ENCODE measurements at regions not wholly inside any gene's neighbourhood (a gene's known extent, or its start where the extent isn't known, plus 50 kb on each side); places are given as distances from the start of the nearest gene placed in this dataset.
"Not testable (repeated sequence)": the region's sequence is repeated elsewhere in the genome, so short reads cannot be mapped to it uniquely, and the experiment has no call there.

DNA sequence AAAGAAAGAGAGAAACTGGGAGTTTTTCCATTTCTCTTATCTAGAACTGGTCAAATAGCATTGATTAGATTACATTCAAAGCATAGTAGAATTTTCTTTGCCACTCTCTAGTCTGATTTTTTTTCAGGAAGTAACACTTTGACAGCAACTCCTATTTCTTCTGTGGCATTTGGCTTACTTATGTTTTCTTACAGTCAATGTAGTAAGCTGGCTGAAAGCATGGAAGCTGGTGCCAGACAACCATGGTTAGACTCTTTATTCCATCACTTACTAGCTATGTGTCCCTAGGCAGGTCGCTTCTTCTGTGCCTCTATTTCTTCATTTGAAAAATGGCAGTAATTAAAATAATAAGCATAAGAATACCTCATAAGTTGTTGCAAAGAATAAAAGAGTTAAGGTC is 54.2 kb upstream of the OPRM1 start:
- no peak for DNase-seq

DNA sequence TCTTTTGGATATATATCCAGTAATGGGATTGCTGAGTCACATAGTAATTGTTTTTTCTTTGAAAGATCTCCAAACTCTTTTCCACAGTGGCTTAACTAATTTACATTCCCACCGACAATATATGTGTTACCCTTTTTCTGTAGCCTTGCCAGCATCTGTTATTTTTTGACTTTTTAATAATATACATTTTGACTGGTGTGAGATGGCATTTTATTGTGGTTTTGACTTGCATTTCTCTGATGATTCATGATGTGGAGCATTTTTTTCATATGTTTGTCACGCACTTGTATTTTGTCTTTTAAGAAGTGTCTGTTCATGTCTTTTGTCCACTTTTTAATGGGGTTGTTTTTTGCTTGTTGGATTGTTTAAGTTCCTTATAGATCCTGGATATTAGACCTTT is 58.9 kb upstream of the OPRM1 start:
- DNase-seq = no peak

DNA sequence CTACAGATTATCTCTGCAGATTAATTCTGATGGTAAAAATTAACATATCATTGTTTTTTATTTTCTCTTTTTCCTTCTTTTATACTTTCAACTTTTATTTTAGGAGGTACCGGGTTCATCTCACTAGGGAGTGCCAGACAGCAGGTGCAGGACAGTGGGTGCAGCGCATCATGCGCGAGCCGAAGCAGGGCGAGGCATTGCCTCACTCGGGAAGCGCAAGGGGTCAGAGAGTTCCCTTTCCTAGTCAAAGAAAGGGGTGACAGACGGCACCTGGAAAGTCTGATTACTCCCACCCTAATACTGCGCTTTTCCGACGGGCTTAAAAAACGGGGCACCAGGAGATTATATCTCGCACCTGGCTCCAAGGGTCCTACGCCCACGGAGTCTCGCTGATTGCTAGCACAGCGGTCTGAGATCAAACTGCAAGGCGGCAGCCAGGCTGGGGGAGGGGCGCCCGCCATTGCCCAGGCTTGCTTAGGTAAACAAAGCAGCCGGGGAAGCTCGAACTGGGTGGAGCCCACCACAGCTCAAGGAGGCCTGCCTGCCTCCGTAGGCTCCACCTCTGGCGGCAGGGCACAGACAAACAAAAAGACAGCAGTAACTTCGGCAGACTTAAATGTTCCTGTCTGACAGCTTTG is 60.0 kb upstream of the OPRM1 start:
- not testable (repeated sequence) for DNase-seq

DNA sequence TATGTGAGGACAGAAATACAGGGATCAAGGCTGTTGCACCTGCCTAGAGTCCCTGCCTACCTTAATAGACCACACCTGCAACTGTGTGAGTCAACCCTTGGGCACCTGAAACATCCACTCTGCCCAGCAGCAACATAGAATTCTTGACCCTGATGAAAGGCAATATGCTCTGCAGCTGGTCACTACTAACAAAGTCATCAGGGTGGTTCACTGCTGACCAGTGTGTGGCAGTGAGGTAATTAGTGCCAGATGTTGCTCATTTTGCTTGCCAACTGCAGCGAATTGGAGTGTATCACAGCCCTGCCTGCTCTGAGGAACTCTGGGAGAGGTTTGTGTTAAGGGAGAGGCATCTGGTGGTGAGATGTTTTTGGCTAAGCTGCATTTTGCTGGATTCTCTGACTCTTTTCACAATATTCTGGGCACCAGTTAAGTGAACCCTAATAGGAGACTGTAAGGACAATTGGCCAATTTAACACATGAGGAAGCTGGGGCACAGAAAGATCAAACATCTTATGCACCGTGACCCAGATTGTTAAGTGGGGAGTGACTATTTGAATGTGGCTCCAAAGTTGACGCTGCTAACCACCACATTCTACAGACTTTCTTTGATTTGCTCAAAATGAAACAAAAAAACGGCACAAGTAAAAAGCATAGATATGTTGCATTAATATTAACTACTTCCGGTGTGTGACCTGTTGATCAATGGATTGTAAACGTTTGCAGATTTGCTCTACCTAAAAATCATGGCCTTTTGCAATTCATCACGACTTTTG is 61.9 kb upstream of the OPRM1 start:
- peak; percentile 77 for DNase-seq

DNA sequence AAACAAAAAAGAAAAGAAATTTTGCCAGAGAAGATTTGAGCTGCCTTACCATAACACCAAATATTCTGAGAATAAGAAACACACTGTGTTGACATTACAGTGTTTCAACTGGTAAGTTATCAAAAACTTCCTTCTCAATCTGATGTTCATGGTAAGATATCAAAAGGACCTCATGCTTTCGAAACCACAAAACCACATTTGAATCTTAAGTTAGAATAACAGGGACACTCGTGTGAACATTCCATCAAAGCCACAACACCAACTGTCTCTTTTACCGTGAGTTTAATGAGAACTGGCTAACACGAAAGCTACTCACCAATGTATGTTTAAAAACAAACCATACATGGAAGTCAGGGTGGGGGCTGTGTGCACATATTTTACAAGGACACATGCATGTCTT is 73.0 kb upstream of the OPRM1 start:
- no peak for DNase-seq

DNA sequence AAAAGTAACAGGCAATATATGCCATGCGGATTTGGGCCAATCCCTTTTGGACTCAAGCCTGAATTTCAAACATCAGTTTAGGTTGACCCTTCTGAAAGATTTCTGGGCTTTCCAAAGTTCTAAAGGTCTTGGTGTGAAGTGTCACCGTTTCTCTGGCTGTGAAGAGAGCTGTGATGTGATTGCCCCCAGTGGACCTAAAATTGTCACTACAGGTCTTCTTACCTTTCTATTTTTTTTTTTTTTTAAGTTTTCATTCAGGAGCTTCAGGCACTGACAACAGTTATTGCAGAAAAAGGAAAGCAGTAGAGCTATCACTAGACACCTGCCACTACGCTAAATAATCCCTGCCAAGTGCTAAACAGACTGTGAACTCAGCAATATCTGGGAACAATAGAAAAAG is 75.7 kb upstream of the OPRM1 start:
- DNase-seq = no peak

DNA sequence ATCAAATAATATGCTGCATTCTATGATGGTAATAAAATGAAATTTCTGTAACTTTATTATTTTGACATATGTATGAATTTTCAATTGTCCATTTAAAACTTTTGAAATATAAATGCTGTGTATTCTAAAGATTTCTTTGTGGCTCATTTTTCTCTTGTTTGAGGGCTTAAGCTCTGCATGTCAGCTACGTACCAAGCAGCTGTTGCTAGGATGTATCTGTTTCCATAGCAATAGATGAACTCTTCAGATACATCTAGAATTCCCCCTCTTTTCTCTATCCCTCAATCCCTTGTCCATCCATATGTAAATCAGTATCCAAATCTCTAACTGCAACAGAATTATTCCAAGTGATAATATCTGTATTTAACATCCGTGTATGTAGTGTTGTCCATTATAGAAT is 76.5 kb upstream of the OPRM1 start:
- no peak for DNase-seq

DNA sequence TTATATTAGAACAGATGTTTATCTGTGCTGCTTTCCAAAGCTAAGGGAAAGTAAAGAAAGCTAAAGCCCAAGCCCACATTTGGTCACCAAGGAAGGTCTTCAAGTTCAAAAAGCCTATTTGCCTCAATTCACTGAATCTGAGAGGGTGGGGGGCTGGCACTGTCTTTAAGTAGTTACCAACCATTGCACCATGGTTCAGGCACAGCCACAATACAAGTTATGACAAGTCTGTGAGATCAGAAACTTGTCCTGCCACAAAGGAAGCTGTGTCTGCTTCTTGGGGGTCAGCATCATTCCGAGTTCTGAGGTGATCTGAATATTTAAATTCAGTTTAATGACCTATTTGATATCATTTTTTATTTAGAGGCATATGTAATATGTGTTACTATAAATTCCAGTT is 78.3 kb upstream of the OPRM1 start:
- no peak for DNase-seq

DNA sequence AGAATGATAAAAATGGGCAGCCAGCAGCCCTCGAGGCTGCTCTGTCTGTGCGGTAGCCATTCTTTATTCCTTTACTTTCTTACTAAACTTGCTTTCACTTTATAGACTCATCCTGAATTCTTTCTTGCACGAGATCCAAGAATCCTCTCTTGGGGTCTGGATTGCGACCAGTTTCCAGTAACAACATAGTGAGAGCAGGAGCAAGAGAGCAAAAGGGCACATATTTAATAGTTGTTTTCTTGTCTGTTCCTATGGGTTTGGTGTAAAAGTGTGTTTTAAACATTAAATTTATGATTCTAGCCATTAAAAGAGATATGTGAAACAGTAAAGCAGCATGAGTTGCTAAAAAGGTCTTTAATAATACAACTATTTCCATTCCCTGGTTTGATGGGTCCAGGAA is 78.8 kb upstream of the OPRM1 start:
- DNase-seq = no peak

DNA sequence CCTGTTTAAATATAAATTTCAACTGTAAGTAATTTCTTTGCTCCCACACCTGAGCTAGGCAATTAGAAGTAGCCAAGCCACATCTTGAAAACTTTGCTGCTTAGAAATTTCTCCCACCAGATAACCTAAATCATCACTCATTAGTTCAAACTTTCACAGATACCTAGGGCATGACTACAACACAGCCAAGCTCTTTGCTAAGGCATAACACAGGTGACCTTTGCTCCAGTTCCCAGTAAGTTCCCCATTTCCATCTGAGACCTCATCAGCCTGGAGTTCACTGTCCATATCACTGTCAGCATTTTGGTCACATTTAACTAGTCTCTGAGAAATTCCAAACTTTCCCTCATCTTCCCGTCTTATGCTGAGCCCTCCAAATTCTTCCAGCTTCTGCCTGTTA is 79.8 kb upstream of the OPRM1 start:
- no peak for DNase-seq

DNA sequence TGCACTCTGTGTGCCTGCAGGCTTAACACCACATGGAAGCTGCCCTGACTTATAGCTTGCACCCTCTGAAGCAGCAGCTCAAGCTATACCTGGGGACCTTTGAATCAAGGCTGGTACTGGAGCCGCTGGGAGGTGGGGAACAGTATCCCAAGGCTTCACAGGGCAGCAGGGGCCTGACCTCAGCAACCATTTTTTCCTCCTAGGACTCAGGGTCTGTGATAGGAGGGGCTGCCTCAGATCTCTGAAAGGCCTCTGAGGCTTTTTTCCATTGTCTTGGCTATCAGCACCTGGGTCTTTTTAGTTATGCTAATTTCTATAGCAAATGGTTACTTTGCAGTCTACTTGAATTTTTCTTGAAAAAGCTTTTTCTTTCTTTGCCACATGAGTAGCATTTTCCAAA is 80.2 kb upstream of the OPRM1 start:
- no peak for DNase-seq

DNA sequence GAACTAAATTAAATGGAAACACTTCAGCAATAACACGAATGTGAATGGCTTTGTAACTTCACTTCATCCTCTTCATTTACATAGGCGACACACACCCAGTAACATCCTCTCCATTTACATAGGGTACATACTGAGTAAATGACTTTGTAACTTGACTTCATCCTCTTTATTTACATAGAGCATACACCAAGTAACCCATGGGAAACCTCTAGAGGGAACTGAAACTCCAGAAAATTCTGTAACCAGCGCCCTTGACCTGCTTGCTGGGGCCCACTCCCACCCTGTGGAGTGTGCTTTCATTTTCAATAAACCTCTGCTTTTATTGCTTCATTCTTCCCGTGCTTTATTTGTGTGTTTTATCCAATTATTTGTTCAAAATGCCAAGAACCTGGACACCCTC is 81.6 kb upstream of the OPRM1 start:
- DNase-seq = no peak

DNA sequence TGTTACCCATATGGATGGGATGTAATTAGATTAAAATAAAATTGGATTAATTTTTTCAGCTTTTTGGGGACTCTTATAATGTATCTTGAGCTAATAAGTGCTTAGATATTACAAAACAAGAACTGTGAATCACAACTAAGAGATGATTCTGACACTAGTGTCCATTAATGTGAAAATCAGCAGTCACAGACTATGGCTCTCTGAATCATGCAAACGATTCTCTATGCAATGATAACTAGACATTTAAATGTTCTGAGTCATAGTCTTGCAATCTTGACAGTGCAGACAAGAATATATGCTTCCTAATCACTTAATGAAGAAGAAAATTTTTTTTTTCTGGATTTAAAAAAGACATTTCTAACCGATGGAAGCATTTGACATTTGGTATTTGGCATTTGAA is 82.2 kb upstream of the OPRM1 start:
- DNase-seq = no peak

DNA sequence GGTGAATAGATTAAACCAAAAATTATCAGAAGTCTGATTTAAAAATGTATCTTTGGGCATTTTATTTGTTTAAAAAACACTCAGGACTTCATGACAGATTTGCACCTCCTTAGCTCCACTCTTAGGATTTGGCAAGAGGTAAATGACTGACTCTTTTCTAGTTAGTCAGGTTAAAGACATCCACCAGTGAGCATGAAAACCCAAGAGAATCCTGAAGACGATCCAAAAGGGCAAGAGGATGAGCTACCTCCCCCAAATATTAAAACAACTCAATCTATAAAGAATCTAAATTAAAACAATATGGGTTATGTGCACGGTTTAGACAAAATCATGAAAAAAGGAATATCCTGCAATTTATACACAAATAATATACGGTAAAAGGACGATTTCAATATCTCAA is 89.4 kb upstream of the OPRM1 start:
- DNase-seq = no peak

DNA sequence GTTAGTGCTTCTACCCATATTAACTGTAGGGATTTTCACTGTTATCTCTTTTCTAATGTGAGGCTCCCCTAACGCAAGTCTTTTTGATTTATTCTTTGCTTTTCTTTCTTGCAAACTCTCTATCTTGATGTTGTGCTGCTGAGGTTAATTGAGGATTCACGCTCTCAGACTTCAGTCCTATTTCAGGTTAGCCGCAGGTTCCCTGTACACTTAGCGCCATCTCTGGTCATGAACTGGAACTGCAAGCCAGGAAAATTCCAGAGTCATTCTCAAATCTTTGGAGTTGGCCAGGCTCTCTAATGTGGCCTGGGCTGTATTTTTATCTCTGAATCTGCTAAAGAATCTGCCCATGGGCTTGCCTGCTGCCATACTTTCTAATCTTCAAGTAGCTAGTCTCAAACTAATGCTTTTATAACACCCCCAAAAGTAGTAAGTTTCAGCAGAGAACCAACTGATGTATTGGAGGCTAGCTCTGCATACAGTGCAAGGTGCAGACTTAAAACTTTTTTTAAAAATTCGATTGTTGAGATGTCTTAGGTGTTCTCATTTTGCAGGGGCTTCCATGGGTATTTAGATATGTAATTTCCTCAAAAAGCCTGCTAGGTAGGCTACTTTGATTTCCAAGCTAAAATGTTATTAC is 91.1 kb upstream of the OPRM1 start:
- peak; percentile 68 for DNase-seq

DNA sequence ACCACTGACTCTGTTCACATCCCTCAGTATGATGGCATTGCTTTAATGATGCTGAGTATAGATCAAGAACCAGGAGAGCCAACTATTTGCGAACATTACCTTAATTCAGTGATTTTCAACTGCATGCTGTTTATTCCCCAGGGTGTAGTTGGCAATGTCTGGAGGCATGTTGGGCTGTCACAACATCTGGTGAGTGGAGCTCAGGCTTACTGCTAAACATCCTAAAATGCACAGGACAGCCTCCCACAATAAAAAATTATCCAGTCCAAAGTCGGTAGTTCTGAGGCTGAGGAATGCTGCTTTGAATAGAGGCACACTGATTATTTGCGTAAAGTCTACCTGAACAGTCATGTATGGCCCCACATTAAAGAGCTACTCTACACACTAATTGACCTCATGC is 94.8 kb upstream of the OPRM1 start:
- DNase-seq = no peak

DNA sequence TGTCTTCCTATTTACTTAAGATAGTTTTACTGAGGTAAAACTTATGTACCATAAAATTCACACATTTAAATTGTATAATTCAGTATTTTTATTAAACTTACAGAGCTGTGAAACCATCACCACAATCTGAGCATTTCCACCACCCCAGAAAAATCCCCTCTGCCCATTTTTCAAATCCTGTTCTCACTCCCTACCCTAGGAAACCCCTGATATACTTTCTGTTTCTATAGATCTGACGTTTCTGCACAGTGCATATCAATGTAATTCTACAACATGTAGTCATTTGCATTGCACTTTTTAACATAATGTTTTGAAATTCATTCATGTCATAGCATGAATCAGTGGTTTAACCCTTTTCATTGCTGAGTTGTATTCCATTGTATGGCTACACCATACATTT is 96.7 kb upstream of the OPRM1 start:
- no peak for DNase-seq

DNA sequence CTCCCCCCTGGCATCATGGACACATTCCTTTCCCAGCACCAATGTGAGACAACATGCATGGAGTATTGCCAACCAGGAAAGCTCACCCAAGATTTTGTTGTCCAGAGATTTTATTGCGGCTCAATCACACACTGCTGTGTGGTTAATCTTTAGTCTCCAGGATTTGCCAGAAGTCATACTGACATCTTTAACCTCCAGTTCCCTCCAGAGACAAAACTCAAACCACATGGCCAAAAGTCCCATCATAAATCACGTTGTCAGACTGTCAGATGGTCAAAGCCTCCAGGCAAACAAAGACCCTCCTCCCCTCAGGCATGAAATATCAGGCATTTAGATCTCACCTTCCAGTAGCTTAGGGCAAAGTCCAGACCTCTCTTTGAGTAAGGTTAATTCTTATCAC is 97.3 kb upstream of the OPRM1 start:
- DNase-seq = no peak

DNA sequence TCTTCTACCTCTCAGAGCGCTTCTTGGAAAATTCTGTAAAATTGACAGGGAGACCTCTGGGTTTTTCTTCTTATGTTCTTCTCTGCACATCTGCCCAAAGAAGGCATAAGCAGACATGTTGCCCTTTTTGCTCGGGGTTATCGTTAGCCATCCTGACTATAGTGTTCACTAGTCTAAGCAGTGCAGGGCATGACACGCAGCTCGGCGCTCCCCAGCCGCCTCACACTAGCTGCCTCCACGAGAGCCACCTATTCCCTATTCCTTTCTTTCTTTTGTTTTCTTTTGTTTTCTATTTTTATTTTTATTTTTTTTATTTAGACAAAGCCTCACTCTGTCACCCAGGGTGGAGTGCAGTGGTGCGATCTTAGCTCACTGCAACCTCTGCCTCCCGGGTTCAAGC is 100.2 kb upstream of the OPRM1 start:
- no peak for DNase-seq

DNA sequence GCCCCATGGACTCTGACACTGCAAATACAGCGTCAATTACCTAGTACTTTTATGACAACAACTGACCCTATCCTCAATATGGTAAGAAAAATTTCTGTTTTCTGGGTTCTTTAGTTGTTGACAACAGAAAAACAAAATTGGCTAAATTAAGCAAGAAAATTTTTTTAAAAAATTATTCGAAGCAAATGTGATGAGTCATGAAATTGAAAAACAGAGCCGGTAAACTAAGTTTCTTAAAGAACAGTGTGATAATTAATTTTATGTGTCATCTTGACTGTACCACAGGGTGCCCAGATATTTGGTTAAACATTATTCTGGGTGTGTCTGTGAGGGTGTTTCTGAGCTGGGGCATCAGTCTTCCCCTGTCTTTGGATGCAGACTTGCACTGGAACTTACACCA is 107.6 kb upstream of the OPRM1 start:
- DNase-seq = no peak

DNA sequence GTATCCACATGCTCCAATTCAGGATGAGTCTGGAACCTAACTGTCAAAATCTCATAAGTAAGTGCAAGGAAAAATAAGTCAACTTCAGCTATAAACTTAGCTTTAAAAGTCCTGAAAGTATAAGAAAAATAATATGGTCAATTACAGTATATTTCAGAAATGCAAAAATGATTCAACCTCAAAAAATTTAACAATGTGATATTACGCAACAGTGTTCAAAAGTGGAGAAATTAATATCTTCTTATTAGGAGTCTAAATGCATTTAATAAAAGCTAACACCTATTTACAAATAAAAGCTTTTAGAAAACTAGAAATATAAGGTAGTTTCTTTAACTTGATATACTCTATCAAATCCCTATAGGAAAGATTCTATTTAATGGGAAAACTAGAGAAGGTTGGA is 111.2 kb upstream of the OPRM1 start:
- no peak for DNase-seq

DNA sequence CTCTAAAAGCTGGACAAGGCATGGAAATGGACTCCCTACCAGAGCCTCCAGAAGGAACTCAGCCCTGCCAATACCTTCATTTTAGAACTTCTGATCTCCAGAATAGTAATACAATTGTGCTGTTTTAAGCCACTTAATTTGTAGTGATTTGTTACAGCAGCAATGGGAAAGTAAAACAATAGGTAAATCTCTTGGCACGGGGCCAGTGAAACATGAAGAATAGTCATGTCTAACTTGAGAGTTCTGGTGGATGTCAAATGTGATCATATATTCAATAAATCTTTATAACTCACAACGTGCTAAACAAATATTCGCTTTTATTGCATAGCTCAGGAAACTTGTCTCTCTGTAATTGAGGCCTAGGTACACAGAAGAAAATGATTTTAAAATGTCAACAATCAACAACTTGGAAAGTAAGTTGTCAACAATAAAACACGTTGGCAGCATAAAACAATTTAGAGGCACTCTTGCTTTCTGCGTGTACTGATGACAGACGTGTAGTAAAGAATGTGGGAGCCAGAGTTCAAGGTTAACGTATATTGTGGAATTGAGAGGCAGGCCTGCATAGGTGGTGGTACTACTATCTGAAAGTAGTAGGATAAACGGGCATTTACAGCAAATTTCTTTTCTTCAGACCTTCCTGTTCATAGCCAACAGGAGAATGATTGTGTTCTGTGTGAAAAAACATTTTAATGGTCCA is 140.5 kb upstream of the OPRM1 start:
- DNase-seq = no peak

DNA sequence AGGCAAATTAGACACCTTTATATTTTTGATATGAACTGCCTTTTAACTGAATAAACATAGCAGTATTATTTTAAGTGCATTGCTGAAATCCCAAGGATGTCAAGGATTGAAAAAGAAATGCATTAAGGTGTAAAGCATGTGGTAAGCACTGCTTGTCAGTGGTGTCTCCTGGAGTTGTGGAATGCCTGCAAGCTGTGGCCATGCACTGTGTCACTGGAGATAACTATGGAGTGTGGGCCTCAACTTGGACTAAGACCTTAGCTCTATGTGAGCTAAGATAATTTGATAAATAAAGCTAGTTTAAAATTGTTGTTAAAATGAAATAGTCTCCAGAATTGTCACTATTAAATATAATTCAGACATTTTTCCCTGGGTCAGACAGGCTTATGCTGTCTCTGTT is 156.6 kb upstream of the OPRM1 start:
- DNase-seq = no peak

DNA sequence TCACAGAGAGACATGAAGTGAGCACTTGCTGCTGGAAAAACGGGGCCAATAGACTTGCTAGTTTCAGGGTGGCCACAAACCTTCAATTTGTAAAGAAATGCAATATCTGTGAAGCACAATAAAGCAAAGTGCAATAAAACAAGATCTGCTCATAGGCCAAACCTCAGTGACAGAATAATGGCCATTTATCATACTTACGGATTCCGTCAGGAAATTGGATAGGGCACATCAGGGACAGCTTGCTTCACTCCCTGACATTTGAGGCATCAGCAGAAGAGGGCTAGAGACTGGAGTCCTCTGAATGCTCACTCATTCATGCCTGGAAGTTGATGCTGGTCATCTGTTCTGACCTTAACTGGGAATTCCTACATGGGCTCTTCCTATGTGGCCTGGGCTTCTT is 165.5 kb upstream of the OPRM1 start:
- DNase-seq = no peak

All from islet precursor cell (in vitro differentiated cells).